ENCODE measurements at regions not wholly inside any gene's neighbourhood (a gene's known extent, or its start where the extent isn't known, plus 50 kb on each side); places are given as distances from the start of the nearest gene placed in this dataset.

DNA sequence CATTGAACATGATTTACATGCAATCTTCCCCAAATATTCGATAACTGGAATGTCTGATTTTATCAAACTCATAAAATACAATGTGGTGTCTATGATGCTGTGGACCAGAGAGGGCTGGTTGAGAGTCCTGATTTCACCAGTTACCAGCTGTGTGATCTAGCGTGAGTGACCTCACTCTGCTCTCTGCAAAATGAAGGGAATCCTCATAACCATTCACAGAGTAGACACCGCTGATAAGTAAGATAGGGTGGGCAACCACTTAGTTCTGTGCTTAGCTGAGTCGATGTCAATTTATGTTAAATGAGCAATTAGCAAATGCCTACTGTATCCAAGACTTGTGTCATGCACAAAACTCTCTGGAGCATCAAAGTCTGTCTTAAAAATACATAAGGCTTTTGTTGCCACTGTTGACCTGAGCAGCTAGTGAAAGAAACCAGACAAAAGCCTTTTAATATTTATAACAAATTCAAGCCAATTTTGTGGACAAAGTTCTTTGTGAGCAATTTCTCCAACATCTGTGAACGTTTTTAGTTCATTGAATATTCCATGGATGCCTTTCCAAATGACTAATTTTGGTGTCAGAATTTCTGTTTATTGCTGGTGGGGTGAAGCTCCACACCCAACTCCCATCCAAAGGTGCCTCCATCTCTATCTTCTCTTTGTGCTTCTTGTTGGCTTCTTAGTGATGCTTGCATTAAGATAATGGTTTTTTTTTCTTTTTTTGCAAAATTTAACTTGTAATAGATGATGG is 314.2 kb downstream of the ADRA2A start:
- CTCF ChIA-PET: no interaction called here
- Histone ChIP-seq H3K4me3 (ENCODE audit: low read depth, low read length) (no peak overlapping the region), H3K4me1 (ENCODE audit: control insufficient read depth, insufficient read depth, low read length) (no peaks in the 10 kb centered on the region), H3K9me3 (ENCODE audit: control insufficient read depth, insufficient read depth, low read depth, low read length) (no peaks in the 10 kb centered on the region), H3K27ac (ENCODE audit: extremely low read depth, low read depth, low read length) (no peak overlapping the region), H3K36me3 (ENCODE audit: control insufficient read depth in 2 of 2, insufficient read depth in 1 of 2, low read length in 2 of 2) (no peaks in the 10 kb centered on the region)
- POLR2A ChIA-PET: no interaction called here
- TF ChIP-seq OSR2 (tag by site-specific recombination; IDR thresholded peaks at IDR 0.05) (no peak), ZBTB20 (tag by site-specific recombination; IDR thresholded peaks at IDR 0.05) (no peak), ZNF692 (tag by site-specific recombination; IDR thresholded peaks at IDR 0.05) (no peak), ZNF2 (tag by site-specific recombination; IDR thresholded peaks at IDR 0.05) (no peak), IKZF3 (tag by site-specific recombination; IDR thresholded peaks at IDR 0.05) (no peak), ZNF555 (tag by site-specific recombination; conservative IDR thresholded peaks at IDR 0.05) (no peak), ZNF600 (tag by site-specific recombination; IDR thresholded peaks at IDR 0.05) (no peak), ZNF302 (tag by site-specific recombination; IDR thresholded peaks at IDR 0.05; ENCODE audit: low read depth) (no peak), ZNF133 (tag by site-specific recombination; IDR thresholded peaks at IDR 0.05) (no peak), ZNF341 (tag by site-specific recombination; IDR thresholded peaks at IDR 0.05; ENCODE audit: low read depth) (no peak), ZNF37A (tag by site-specific recombination; IDR thresholded peaks at IDR 0.05) (no peak), ZNF16 (tag by site-specific recombination; IDR thresholded peaks at IDR 0.05; ENCODE audit: low read depth) (no peak), ZNF19 (tag by site-specific recombination; IDR thresholded peaks at IDR 0.05; ENCODE audit: low read depth) (no peak), ZNF404 (tag by site-specific recombination; IDR thresholded peaks at IDR 0.05) (no peak), GLI4 (tag by site-specific recombination; IDR thresholded peaks at IDR 0.05) (no peak), ZNF629 (tag by site-specific recombination; IDR thresholded peaks at IDR 0.05) (no peak), ZNF354C (tag by site-specific recombination; IDR thresholded peaks at IDR 0.05; ENCODE audit: borderline replicate concordance, low read depth) (no peak), ZNF585B (tag by site-specific recombination; IDR thresholded peaks at IDR 0.05) (no peak)

DNA sequence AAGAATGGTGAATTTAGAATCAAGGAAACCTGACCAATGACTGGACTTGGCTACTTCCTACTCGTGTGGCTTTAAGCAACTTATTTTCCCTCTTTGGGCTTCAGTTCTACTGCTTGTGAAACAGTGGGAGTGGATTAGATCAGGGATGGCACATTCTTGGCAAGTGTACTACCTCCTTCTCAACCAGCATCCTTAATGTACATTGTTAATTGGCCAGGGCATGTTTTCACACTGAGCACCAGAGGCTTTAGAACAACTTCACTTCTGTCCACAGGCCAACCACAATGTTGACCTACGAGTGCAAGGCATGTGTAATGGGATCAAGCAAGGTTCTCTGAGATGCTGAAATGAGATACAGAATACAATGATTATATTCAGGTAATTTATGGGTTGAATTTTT is 315.3 kb downstream of the ADRA2A start:
- ChIA-PET CTCF (interaction anchor here (0.7 kb wide), 1 partner anchor 12 kb away, joined by 3 read pairs; no protein-coding TSS in a partner anchor), POLR2A (no interaction called here)
- TF ChIP-seq ZBTB44 (tag by site-specific recombination; IDR thresholded peaks at IDR 0.05) (no peak), ZFHX2 (tag by site-specific recombination; conservative IDR thresholded peaks at IDR 0.05) (no peak), ZNF302 (tag by site-specific recombination; IDR thresholded peaks at IDR 0.05; ENCODE audit: low read depth) (no peak), ZNF48 (tag by site-specific recombination; IDR thresholded peaks at IDR 0.05) (no peak), ZSCAN5A (tag by site-specific recombination; IDR thresholded peaks at IDR 0.05) (no peak), ZNF335 (tag by site-specific recombination; conservative IDR thresholded peaks at IDR 0.05) (no peak), ZNF530 (tag by site-specific recombination; IDR thresholded peaks at IDR 0.05; ENCODE audit: low read depth) (no peak), ZBTB20 (tag by site-specific recombination; IDR thresholded peaks at IDR 0.05) (no peak), ZNF837 (tag by site-specific recombination; IDR thresholded peaks at IDR 0.05) (no peak), ZNF621 (tag by site-specific recombination; IDR thresholded peaks at IDR 0.05) (no peak), ZNF248 (tag by site-specific recombination; IDR thresholded peaks at IDR 0.05) (no peak), KLF1 (tag by site-specific recombination; IDR thresholded peaks at IDR 0.05) (no peak), WT1 (tag by site-specific recombination; IDR thresholded peaks at IDR 0.05) (no peak), ZNF426 (tag by site-specific recombination; IDR thresholded peaks at IDR 0.05) (no peak)
- Histone ChIP-seq H3K27ac (ENCODE audit: extremely low read depth, low read depth, low read length) (no peak overlapping the region), H3K4me3 (ENCODE audit: low read depth, low read length) (no peak overlapping the region), H3K9me3 (ENCODE audit: control insufficient read depth, insufficient read depth, low read depth, low read length) (no peaks in the 10 kb centered on the region), H3K36me3 (ENCODE audit: control insufficient read depth in 2 of 2, insufficient read depth in 1 of 2, low read length in 2 of 2) (no peaks in the 10 kb centered on the region), H3K4me1 (ENCODE audit: control insufficient read depth, insufficient read depth, low read length) (no peaks in the 10 kb centered on the region)

Data from HEK293 (cell line).